ENCODE measurements at regions not wholly inside any gene's neighbourhood (a gene's known extent, or its start where the extent isn't known, plus 50 kb on each side); places are given as distances from the start of the nearest gene placed in this dataset.

DNA sequence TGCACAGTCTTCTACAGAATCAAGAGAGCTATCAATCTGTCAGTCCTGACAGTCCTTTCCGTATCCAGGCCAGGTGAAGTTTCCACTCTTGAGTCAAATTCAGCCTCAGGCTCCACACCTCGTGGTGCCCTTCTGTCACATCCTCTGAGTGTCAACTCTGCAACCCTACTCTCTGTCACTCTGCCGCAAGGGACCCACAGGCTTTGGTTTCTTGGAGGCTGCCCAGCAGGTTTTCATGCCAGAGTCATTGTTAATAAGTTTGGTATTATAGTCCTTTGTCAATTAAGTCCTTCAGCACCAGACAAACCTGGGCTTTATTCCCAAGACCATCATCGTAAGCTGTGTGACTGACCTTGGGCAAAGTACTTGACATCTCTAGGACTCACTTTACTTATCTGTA lies 83.4 kb upstream of the KLHL13 start:
- TF ChIP-seq POLR2A (IDR thresholded peaks at IDR 0.05; ENCODE audit: low read length) = no peak
- TF ChIP-seq GATA1 (IDR thresholded peaks at IDR 0.05; ENCODE audit: low read depth, low read length) = no peak
